DOHH2 (cell line): ENCODE measurements at regions not wholly inside any gene's neighbourhood (a gene's known extent, or its start where the extent isn't known, plus 50 kb on each side); places are given as distances from the start of the nearest gene placed in this dataset.

Experiments
- CTCF ChIP-seq: fragments of 200-600 bp; sonication (generic); IDR thresholded peaks from one replicate; pipeline ENCODE4 v1.5.1; 2014; ENCODE audit warnings: antibody characterized with exemption, mild to moderate bottlenecking, low read depth, low read length; ENCODE audit not compliant: poor library complexity, severe bottlenecking
- EZH2phosphoT487 ChIP-seq: fragments of 200-600 bp; sonication (generic); IDR thresholded peaks from 2 replicates; pipeline ENCODE4 v1.6.1; 2017; ENCODE audit warnings: borderline replicate concordance, mild to moderate bottlenecking, antibody characterized with exemption, low read length, moderate library complexity, mixed read lengths

GRCh38 chr4:31239886-31240285, 519.7 kb downstream of the PCDH7 start:
- TF ChIP-seq CTCF (no peak), EZH2phosphoT487 (no peak)
